HG03095 (cell line): ENCODE measurements at regions not wholly inside any gene's neighbourhood (a gene's known extent, or its start where the extent isn't known, plus 50 kb on each side); places are given as distances from the start of the nearest gene placed in this dataset.

Experiments used
- ATAC-seq: cut with Tn5 transposase; IDR thresholded peaks from one replicate; pipeline ENCODE4 v1.9.1; 2021; ENCODE audit warnings: moderate library complexity; ENCODE audit not compliant: unreplicated experiment

DNA sequence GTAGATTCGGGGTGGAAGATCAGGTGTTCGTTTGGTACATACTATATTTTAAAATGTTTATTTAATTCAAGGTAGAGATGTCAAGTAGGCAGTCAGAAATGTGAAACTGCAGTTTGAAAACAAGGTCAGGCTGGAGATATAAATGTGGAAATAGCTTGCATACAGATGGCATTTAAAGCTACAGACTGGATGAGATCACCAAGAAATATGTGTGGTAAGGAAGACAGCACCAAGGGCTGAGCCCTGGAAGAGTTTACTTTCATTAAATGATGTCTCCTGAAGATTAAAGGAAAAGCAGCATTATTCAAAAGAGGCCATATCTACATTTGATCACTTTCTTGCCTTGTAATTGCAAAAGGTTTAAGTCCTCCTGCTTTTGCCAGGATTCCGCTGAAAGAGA is 271.3 kb downstream of the PTBP2 start:
- no peak for ATAC-seq

DNA sequence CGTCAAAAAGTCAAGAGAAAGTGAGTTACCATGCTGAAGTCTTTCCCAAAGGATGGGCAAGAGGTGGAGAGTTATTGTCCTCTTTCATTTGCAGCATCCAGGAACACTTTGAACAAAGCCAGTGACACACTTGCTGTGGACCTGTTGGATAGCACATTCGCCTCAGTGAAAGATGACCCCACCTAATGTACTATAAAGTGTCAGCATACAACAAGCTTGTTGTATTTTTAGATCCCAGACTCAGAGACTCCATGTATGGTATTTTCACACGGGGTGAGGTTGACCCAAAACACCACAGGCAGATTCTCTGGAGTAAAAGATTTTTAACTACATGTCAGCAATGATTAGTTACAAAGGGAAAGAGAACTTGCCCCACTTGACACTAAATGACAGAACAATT is 273.8 kb downstream of the PTBP2 start:
- no peak for ATAC-seq

DNA sequence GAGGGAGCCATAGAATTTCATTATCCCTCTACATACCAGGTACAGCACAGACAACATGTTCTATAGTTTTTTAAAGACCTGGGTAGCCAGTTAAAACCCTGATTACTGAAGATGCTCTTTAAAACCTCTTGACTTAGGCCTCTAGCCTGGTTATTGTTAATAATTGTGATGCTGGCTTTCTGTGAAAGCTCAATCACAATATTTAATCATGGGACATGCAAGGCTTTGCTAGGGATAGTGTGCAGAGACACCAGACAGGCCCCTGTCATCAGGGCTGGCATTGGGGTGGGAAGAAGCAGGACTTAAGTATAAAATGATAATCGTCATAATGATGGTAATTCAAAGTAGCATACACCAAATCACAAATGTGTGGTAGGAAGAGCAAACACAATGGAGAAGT is 274.4 kb downstream of the PTBP2 start:
- ATAC-seq = no peak

DNA sequence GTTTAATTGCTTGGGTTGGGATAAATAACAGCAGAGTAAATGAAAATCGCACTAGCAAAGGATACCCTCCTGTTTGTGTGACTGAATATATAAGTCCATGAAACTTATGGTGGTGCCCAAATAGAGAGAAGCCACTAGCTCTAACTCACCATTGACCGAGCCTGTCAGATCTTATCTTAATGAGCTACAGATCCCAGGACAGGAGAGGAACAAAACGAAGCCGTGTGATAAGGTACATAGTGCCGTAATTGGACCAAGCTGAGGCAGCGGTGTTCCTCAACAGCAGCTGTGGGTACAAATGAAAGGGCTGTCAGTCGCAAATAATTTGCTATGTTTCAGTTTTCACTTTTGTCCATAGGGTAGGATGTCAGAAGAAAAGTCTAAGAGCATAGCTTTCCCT is 276.1 kb downstream of the PTBP2 start:
- ATAC-seq = no peak

DNA sequence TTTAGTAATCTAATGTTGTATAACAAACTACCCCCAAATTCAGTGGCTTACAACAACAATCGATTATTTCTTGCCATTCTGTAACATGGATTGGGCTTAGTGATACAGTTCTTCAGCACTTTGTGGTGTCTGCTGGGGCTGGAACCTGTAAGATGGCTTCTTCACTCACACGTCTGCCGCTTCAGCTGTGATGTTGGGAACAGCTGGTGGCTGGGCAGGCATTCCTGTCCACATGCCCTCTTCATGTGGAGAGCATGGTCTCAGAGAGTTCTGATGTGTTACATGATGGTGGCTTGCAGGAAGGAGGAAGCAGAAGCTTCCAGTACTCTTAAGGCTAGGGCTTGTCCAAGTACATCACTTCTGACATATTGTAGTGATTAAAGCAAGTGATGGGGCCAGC is 276.9 kb downstream of the PTBP2 start:
- ATAC-seq = no peak

DNA sequence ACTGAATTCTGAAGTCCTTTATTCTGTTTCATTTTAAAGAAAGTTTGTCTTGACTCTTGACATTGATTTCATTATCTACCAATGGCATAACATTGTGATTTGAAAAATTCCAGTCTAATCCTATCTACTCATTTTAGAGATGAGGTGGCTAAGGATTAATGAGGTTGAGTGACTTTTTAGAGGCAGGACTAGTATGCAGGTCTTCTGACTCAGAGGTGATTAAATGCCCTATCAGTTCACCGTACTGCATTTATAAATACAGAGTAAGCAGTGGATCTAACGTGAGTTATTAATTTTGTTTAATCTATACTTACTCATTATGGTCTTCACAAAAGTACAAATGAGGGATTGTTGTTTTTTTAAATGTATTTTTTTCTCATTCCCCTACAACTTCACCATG is 277.6 kb downstream of the PTBP2 start:
- no peak for ATAC-seq

DNA sequence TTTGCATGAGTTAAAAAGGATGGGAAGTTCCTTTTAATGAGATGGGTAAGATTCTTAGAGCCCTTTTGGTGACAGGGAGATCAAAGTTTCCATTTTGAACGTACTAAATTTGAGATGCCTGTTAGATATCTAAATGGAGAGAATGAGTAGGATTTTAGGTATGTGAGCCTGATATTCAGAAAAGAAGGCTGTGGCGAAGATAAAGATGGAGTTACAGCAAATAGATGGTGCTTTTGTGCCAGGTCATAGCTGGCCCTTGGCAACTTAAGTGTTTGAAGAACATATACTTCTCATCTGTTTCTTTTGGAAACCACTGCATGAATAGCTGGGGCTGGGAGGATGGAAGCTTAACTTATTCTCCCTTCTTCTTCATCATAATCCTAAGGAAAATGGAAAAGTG is 282.5 kb downstream of the PTBP2 start:
- no peak for ATAC-seq

DNA sequence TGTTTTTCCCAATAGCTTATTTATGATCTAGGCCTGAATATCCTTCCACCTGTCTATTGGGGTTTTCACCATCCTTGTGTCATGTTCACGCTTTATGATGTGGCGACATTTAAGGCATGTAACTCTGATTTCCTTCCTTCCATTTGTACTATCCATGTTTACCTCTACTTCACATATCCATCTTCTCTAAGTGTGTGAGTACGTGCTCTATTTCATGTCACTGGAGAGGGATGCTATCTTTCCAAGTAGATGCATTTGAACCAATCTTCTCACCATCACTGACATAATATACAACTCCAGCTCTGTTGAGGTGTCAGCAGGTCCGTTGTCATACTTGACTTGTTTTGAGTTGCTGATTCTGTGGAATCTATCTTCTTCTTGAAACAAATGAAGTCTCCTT is 283.2 kb downstream of the PTBP2 start:
- no peak for ATAC-seq

DNA sequence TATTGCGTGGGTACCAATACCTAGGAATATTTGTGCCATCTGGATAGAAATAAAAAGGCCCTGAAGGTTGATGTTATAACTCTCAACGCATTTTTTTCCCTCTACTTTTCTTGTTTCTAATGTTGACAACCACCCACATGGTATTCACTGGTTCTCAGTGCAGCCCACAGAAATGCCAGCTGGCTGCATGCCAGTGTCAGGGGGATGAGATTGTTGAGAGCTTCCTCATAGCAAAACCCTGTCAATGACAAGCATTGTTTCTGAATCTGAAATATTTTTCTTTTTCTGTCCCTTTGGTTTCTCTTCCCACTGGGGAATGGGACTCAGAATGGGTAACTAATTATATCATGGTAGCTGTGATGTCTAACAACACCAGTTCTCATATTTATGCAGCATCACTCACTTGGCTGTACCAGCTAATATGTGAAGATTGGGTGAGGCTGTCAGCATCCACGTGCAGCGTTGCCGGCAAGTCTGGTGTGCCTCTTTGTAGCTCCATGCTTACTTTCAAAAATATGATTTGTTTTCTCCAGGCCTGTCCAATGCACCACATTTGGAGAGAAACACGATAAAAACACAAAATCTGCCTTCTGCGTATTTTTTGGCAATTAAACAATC is 284.6 kb downstream of the PTBP2 start:
- no peak for ATAC-seq

DNA sequence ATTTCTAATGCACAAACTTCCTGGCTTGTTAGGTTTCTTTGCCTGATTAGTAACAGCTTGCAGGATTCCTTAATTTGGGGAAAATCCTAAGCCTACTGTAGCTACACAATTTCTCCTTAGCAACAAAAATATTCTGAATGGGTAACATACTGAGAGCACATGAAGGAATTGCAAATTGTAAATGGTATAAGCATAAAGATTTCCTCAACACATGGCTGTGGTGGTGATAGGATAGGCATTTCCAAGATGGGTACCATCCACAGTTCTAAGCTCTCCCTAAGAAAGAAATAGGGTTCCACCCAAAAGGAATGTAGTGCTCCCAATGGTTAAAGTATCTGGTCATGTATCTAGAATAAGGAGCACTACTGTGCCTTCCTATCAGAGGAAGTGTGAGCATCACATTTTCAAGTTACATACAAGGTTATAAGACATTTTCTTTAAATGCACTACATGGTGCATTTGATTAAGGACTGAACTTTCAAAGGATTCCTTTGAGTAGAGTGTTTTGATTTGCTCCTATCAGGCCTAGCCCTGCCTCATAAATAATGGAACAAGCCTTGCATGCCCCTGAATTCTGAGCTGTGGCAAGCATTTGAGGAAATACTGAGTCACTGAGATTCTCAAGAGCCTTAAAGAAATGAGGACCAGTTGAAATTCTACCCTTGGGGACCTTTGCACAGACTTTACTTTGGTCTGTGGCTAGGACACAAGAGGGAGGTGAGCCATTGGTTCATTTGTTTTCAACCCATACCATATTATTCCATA is 286.4 kb downstream of the PTBP2 start:
- no peak for ATAC-seq

DNA sequence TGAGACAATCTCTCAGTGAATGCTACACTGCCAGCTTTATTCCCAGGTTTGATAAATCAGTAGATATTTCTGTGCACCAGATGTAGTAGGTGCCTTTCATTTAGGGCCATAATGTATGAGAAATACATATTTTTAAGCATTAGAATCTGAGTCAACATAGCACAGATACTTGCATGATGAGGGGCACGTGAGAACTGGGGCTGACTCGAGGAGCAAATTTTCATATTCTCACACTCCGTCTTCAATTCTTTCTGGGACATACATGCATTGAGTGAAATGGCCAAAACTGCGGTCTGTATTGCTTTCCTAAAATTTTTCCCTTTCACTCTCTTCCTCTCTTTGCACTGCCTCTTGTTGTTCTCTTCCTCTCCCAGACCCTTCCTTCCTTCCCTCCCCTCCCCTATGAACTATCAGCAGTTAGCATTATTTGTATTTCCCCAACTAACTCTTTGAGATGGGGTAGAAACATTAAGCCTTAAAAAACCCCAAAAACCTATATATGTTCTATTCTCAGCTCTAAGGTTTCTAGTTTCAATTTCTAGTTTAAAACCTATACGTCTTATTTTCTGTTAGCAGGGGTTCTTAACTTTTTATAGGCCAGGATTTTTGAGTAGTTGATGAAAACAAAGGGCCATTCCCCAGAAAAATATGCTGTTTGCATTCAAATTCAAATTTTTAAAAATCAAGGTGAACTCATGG is 289.1 kb downstream of the PTBP2 start:
- no peak for ATAC-seq

DNA sequence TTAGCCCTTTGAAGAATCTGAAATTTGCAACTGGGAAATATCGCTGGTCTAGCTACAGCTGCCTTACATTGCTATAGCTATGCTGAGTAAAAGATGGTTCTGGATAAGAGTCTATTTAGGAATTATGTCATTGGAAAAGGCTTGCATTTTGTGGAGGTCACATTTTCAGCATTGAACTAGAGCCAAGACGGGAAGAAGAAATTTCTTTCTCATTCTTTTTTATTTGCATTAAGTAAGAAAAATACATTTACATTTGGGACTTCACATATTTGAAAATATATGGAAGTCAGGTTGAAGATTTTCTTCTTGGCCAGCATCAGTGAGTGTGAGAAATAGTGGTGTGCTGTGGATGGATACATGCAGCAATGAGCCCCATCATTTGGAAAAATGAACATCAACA is 291.6 kb downstream of the PTBP2 start:
- ATAC-seq = no peak

DNA sequence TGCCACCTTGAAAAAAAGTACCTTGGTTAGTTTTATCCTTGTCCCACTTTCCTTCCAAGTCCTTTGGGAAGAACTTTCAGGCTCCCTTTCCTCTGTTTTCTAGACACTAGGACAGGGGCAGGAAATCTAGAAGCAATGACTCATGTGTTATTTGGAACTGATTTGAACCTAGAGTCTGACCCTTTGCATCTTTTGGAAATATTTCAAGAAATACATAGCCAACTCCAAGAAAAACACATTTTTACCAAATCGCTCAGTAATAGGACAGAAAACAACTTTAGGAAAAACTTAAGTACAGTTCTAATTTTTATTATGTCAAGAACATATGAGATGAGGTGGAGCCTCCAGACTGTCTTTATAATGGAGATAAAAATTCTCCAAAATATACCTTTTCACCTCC is 292.4 kb downstream of the PTBP2 start:
- no peak for ATAC-seq

DNA sequence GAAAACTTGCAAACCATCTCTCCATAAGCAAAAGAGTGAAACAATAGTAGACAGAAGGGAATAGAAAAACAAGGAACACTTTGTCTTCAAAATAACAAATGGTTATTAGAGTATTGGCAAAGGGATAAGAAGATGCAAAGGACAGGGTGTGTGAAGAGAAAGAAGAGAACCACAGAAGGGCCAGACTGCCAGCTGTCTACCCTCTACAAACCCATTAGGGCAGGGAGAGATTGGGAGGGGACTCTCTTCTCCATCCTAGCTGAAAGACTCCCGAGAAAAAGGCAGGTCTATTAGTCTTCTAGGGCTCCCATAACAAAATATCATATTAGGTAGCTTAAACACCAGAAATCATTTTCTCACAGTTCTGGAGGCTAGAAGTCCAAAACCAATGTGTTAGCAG is 292.8 kb downstream of the PTBP2 start:
- ATAC-seq = no peak

DNA sequence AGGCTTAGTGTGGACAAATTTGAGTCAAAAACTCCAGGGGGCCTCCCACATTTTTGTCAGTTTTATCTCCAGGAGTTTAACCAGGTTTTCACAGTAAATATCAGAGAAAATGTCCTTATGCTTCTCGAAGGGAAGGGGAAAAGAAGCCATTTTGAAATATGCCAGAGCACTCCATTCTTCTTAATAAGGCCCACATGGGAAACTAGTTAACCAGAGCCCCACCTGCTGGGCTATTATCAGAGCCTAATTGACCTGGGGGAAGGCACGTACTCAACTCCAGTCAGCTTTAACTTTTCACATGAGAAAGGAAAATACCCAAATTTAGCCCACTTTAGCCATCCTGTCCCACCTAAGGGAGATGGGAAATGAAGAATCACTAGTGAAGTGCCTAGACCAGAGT is 296.3 kb downstream of the PTBP2 start:
- no peak for ATAC-seq
